ENCODE measurements at regions not wholly inside any gene's neighbourhood (a gene's known extent, or its start where the extent isn't known, plus 50 kb on each side); places are given as distances from the start of the nearest gene placed in this dataset.
A peak's percentile ranks its signal among the peaks of the same experiment; 100 is the strongest.
"Not testable (repeated sequence)": the region's sequence is repeated elsewhere in the genome, so short reads cannot be mapped to it uniquely, and the experiment has no call there.

DNA sequence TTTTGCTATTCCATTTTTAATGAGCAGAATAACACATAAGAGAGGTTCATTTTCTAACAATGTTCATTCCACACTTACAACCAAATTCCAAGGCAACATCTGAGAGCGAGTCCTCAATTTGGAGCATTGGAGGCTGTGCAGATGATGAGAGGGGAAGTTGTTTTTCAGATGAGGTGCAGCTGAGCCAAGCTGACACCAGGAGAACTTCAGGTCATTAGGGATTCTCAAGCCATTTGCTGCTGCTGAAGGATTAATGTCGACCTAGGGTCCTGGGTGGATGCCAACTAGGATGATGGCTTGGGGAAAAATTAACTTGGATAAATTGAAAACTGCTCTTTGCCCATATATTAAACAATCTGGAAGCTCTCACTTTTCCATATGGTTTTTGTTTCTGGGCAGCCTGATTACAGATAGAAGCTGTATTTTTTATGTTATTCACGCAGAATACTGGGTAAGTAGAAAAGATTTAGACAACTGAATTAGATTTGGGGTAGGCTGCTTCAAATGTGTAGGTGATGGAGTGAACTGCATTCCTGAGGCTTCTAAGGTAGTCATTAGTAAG lies 206.4 kb upstream of the SLC39A10 start:
- DNase-seq: peak; percentile 26

GRCh38 chr2:195447323-195447975 lies 209.6 kb upstream of the SLC39A10 start:
- peak; percentile 17 for DNase-seq

DNA sequence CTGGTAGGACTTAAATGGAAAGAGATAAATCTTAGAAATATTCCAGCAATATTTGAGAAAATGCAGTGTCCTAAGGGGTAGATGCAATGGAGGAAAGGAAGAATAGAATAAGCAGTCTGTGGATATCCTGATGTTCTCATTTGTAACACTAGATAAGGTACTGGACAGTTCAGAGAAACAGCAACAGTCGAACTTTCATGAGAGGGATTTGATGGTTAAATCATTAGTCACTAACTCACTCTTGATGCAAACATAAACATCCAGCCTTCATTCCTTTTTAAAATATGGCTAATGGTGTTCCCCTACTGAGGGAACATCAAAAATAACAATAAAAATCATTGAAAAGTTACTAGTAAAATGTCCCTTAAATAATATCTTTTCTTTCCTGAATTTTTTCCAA lies 211.4 kb upstream of the SLC39A10 start:
- no peak for DNase-seq

GRCh38 chr2:195443926-195444325 lies 213.1 kb upstream of the SLC39A10 start:
- no peak for DNase-seq

- DNase-seq: no peak
These were observed 214.4 kb upstream of the SLC39A10 start for GRCh38 chr2:195442458-195443175.

- no peak for DNase-seq
These were observed 218.3 kb upstream of the SLC39A10 start for GRCh38 chr2:195438692-195439091.

DNA sequence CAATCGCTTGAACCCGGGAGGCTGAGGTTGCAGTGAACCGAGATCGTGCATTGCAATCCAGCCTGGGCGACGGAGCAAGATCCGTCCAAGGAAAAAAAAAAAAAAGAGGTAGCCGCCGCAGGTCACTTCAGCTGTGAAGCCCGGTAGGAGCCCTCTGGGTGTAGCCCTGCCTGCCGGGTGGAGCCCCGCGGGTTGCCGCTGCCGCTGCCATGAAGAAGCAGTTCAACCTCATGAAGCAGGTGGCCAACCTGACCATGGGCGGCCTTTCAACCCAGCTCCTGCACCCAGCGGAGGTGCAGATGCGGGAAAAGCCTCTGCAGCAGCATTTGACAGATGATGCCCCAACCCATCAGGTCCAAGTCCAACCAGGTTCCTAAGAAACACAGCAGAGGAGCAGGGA lies 219.5 kb upstream of the SLC39A10 start:
- no peak for DNase-seq

DNA sequence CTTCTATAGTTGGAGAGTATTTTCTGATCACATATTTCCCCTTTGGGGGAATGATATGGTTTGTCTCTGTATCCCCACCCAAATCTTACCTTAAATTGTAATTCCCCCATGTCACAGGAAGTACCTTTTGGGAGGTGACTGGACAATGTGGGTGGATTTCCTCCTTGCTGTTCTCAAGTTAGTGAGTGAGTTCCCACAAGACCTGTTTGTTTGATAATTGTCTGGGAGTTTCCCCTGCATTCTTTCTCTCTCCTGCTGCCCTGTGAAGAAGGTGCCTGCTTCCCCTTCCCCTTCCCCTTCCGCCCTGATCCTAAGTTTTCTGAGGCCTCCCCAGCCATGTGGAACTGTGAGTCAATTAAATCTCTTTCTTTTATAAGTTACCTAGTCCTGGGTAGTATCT lies 222.7 kb upstream of the SLC39A10 start:
- no peak for DNase-seq

- not testable (repeated sequence) for DNase-seq
These were observed 223.3 kb upstream of the SLC39A10 start for GRCh38 chr2:195433729-195434128.

GRCh38 chr2:195428673-195429072 lies 228.4 kb upstream of the SLC39A10 start:
- no peak for DNase-seq

GRCh38 chr2:195425328-195425727 lies 231.7 kb upstream of the SLC39A10 start:
- no peak for DNase-seq

- DNase-seq: no peak
These were observed 238.0 kb upstream of the SLC39A10 start for GRCh38 chr2:195419033-195419432.

DNA sequence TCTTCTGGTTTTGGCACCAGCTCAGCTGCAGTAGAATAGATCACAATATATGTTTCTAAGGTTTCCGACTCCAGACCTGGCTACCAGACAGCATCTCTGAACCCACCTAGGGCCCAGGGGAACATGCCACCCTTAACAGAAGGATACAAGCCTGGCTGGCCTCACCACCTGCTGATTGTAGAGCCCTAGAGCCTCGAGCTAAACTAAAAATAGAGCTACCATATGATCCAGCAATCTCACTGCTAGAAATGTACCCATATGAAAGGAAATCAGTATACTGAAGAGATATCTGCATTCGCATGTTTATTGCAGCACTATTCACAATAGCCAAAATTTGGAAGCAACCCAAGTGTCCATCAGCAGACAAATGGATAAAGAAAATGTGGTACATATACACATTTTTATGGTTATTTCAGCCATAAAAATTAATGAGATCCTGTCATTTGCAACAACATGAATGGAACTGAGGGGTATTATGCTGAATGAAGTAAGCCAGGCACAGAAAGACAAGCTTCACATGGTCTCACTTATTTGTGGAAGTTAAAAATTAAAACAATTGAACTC lies 242.4 kb upstream of the SLC39A10 start:
- DNase-seq: no peak

- DNase-seq: no peak
These were observed 243.1 kb upstream of the SLC39A10 start for GRCh38 chr2:195413944-195414343.

DNA sequence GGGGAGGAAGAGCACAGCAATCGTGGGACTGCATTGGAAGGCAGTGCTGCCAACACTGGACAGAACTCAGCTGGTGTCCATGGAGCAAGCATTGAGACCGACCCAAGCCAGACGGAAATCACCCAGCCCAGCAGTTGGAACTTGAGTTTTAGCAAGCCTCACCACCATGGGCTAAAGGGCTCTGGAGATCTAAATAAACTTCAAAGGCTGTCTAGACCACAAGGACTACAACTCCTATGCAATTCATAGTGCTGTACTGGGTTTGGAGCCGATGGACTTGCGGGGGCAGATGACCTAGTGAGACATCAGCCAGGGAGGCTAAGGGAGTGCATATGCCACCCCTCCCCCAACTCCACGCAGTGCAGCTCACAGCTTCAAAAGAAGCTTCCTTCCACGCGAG lies 243.6 kb upstream of the SLC39A10 start:
- DNase-seq: no peak

DNA sequence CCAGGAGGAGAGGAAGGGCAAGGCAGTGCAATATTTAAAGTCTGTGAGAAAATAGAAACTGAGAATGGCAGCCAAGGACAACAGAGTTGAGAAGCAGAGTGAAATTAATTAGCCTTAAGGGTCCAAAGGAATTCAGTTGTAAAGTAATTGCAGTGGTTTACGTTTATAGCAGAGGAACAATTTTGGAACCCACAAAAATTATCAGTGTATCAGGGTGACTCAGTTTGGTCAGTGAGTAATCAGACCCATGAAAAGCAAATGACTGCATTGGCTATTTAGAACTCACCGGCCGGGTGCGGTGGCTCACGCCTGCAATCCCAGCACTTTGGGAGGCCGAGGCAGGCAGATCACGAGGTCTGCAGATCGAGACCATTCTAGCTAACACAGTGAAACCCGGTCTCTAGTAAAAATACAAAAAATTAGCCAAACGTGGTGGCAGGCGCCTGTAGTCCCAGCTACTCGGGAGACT lies 245.8 kb upstream of the SLC39A10 start:
- DNase-seq: no peak

DNA sequence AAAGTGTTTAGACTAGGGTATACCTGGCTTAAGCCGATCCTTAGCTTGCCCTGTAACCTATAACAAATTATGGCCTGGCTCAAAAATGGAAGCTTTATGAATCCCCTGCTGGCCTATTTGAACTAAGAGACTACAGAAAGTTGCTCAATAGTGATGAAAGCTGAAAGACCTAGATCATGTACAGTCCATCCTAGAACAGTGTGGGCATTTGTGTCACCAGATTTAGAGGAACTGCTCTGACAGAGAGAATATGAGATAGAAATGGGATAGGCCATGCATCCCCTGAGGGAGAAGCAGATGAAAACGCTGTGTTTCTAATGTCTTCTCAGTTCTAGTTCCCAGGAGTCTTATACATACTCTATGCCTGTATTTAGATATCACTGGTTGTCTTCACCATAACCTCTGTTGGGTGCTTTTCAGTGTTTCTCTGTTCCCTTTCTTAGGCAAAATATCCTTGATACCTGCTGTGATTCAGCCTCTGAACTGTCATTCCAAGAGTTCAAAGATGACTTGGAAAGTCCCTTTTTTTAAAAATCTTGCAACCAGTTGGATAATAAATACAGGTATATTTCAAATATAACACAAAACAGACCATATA lies 246.9 kb upstream of the SLC39A10 start:
- DNase-seq: no peak

DNA sequence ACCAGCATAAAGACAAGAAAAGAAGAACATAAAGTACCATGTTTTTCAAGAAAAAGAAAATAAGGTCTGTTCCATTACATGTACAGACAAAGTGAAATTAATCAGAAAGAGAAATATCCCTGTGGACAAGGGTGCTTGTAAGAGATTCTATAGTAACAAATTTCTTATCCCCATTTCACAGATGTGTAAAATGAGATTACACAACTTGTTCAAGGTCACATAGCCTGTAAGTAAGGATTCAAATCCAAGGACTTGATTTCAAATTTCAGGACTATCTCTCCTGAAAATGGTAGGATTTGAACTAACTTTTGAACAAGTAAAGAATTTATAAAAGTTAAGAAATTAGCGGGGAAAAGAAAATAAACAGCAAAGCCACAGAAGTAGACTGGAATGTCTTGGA lies 248.2 kb upstream of the SLC39A10 start:
- DNase-seq: no peak

DNA sequence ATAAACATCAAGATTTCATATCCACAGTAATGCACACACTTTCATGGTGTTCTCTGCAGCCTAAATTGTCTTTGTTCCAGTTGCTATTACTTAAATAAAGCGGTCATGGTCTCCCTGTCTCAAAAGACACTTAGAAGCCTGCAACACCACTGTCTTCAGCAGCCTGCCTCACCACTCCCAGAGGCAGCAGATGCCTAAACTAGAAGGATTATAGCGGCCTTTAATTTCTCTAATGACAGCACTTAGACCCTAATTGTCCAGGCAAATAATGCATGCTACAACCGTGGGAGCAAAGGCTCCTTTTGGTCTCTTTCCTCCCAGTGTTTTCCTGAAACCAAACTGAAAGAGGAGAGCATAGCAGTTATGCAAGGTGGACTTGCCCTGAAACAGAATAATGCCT lies 248.8 kb upstream of the SLC39A10 start:
- DNase-seq: no peak

- DNase-seq: no peak
These were observed 249.2 kb upstream of the SLC39A10 start for GRCh38 chr2:195407783-195408182.

DNA sequence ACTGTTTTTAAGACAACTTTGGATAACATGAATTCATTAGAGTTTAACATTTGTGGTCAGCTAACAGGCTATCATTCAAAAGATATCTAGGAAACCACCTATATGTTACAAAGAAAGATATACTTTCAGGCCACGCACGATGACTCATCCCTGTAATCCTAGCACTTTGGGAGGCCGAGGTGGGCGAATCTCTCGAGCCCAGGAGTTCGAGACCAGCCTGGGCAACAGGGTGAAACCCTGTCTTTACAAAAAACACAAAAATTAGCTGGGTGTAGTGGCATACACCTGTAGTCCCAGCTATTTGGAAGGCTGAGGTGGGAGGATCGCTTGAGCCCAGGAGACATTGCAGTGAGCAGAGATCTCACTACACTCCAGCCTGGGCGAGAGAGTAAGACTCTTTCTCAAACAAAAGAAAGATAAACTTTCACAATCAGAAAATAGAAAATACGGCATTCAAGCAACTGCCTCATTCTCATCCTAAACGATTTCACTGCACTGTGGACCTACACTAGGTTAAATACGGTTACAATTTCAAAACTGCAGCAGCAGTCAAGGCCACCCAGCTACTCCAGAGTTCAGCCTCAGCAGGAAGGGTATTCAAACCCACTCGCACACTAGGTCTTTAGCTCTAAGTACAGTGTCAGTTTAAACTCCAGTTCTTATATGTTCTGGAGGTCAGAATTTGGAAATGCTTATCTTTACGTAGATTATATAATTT lies 250.0 kb upstream of the SLC39A10 start:
- DNase-seq: no peak

- no peak for DNase-seq
These were observed 252.4 kb upstream of the SLC39A10 start for GRCh38 chr2:195404651-195405050.

GRCh38 chr2:195396479-195396878 lies 260.5 kb upstream of the SLC39A10 start:
- no peak for DNase-seq
